Endodermal cell (in vitro differentiated cells): ENCODE measurements at regions not wholly inside any gene's neighbourhood (a gene's known extent, or its start where the extent isn't known, plus 50 kb on each side); places are given as distances from the start of the nearest gene placed in this dataset.

Source experiments
- DNase-seq: peaks from one replicate; pipeline ENCODE4 v3.0.0-alpha.2; 2017
- H3K27ac ChIP-seq: 2 replicates; pipeline ENCODE4 v1.5.1; 2013; ENCODE audit warnings: mild to moderate bottlenecking, low read depth, low read length, moderate library complexity
- H3K27me3 ChIP-seq: 2 replicates; pipeline ENCODE4 v1.6.1; 2013; ENCODE audit warnings: mild to moderate bottlenecking, low read length, moderate library complexity; ENCODE audit not compliant: insufficient read depth, control insufficient read depth, poor library complexity, severe bottlenecking
- H3K36me3 ChIP-seq: 2 replicates; pipeline ENCODE4 v1.7.0; 2013; ENCODE audit warnings: mild to moderate bottlenecking, low read length, moderate library complexity; ENCODE audit not compliant: control insufficient read depth, insufficient read depth
- H3K4me1 ChIP-seq: one replicate; pipeline ENCODE4 v1.7.0; 2013; ENCODE audit warnings: low read length; ENCODE audit not compliant: control insufficient read depth, insufficient read depth
- H3K4me3 ChIP-seq: 2 replicates; pipeline ENCODE4 v1.5.1; 2013; ENCODE audit warnings: mild to moderate bottlenecking, low read length, moderate library complexity
- H3K9ac ChIP-seq: 2 replicates; pipeline ENCODE4 v1.6.1; 2013; ENCODE audit warnings: mild to moderate bottlenecking, low read length, moderate library complexity; ENCODE audit not compliant: poor library complexity, severe bottlenecking; ENCODE audit errors: extremely low read depth
- H3K9me3 ChIP-seq: 2 replicates; pipeline ENCODE4 v1.6.1; 2013; ENCODE audit warnings: mild to moderate bottlenecking, low read length, moderate library complexity; ENCODE audit not compliant: control insufficient read depth
- H3K27ac Mint-ChIP-seq: 2 replicates; pipeline ENCODE4 v1.8.0; 2020; ENCODE audit warnings: mixed read lengths
- H3K27me3 Mint-ChIP-seq: 2 replicates; pipeline ENCODE4 v1.8.0; 2021; ENCODE audit warnings: mild to moderate bottlenecking, mixed read lengths; ENCODE audit not compliant: insufficient read depth
- H3K36me3 Mint-ChIP-seq: 2 replicates; pipeline ENCODE4 v1.8.0; 2020; ENCODE audit warnings: low read depth, mixed read lengths
- H3K4me1 Mint-ChIP-seq: 2 replicates; pipeline ENCODE4 v1.8.0; 2020; ENCODE audit warnings: mixed read lengths
- H3K4me3 Mint-ChIP-seq: 2 replicates; pipeline ENCODE4 v1.8.0; 2020; ENCODE audit warnings: mild to moderate bottlenecking, moderate library complexity, mixed read lengths
- H3K9me3 Mint-ChIP-seq: 2 replicates; pipeline ENCODE4 v1.8.0; 2020; ENCODE audit warnings: mild to moderate bottlenecking, mixed read lengths
- WGBS, 2 experiments: methylation state at CpG; one replicate each; pipeline versions ENCODE4 v1.1.5 to v1.1.7; 2013; ENCODE audit warnings: missing lambda C conversion rate in 2 of 2, mixed read lengths in 1 of 2; ENCODE audit not compliant: insufficient coverage in 1 of 2, insufficient read length in 1 of 2; 5-methylcytosine and 5-hydroxymethylcytosine counted together
- TF ChIP-seq, protein P1 (sequence below): fragments of 200-600 bp; sonication (generic); conservative IDR thresholded peaks from 2 replicates; pipeline ENCODE4 v1.5.0; 2021; ENCODE audit warnings: antibody characterized with exemption, mild to moderate bottlenecking

DNA sequence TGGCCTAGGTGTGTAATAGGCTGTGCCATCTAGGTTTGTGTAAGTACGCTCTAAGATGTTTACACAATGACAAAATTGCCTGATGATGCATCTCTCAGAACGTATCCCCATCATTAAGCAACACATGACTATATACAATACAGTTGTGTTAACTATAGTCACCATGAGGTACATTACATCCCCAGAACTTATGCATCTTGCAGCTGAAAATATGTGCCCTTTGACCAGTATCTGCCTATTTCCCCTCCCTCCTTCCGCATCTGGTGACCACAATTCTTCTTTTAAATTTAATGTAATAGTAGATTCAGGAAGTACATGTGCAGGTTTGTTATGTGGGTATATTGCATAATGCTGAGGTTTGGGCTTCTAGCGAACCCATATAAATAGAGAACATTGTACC, 239.8 kb upstream of the IL1RAPL1 start:
- no peak overlapping the region for H3K9ac ChIP-seq
- H3K4me3 ChIP-seq, result no peak overlapping the region
- no peaks in the 10 kb centered on the region for H3K27me3 ChIP-seq
- H3K9me3 ChIP-seq, result no peaks in the 10 kb centered on the region
- no peak overlapping the region for H3K27ac ChIP-seq
- Mint-ChIP-seq H3K27ac (no peak overlapping the region), H3K4me3 (no peak overlapping the region), H3K4me1 (no peaks in the 10 kb centered on the region), H3K27me3 (no peaks in the 10 kb centered on the region), H3K36me3 (no peaks in the 10 kb centered on the region), H3K9me3 (no peaks in the 10 kb centered on the region)
- no peaks in the 10 kb centered on the region for H3K36me3 ChIP-seq
- TF ChIP-seq, protein P1, sequence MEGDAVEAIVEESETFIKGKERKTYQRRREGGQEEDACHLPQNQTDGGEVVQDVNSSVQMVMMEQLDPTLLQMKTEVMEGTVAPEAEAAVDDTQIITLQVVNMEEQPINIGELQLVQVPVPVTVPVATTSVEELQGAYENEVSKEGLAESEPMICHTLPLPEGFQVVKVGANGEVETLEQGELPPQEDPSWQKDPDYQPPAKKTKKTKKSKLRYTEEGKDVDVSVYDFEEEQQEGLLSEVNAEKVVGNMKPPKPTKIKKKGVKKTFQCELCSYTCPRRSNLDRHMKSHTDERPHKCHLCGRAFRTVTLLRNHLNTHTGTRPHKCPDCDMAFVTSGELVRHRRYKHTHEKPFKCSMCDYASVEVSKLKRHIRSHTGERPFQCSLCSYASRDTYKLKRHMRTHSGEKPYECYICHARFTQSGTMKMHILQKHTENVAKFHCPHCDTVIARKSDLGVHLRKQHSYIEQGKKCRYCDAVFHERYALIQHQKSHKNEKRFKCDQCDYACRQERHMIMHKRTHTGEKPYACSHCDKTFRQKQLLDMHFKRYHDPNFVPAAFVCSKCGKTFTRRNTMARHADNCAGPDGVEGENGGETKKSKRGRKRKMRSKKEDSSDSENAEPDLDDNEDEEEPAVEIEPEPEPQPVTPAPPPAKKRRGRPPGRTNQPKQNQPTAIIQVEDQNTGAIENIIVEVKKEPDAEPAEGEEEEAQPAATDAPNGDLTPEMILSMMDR, result no peak
- WGBS, 2 experiments, result 100% methylated on average over 2 of the region's 4 CpGs; no CpG with 5 or more reads in 1 of the 2 experiments
- no peaks in the 10 kb centered on the region for H3K4me1 ChIP-seq
- no peak for DNase-seq

DNA sequence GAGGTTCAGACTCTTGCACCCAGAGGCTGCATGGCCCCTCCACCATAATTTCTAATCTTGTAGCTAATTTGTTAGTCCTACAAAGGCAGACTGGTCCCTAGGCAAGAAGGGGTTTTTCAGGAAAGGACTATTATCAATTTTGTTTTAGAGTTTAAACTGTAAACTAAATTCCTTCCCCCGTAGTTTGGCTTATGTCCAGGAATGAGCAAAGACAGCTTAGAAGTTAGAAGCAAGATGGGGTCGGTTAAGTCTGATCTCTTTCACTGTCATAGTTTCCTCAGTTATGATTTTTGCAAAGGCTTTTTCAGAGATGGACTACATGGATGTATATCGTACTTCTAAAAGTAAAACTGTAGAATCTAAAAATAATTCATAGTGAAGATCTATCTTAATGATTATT, 258.1 kb upstream of the IL1RAPL1 start:
- no peak overlapping the region for H3K4me3 Mint-ChIP-seq
- TF ChIP-seq, protein P1, result no peak
- peaks cover 25% of the 10 kb centered on the region for H3K9me3 Mint-ChIP-seq
- H3K4me3 ChIP-seq, result no peak overlapping the region
- no peak for DNase-seq
- H3K27ac ChIP-seq, result no peak overlapping the region
- no peaks in the 10 kb centered on the region for H3K27me3 Mint-ChIP-seq
- no peaks in the 10 kb centered on the region for H3K4me1 ChIP-seq
- H3K36me3 Mint-ChIP-seq, result peaks cover 17% of the 10 kb centered on the region
- peaks cover 16% of the 10 kb centered on the region for H3K9me3 ChIP-seq
- no peaks in the 10 kb centered on the region for H3K27me3 ChIP-seq
- H3K4me1 Mint-ChIP-seq, result peaks cover 18% of the 10 kb centered on the region
- WGBS, 2 experiments, result 88% methylated on average over 2 of the region's 3 CpGs; no CpG with 5 or more reads in 1 of the 2 experiments
- no peak overlapping the region for H3K27ac Mint-ChIP-seq
- no peak overlapping the region for H3K9ac ChIP-seq
- no peaks in the 10 kb centered on the region for H3K36me3 ChIP-seq

DNA sequence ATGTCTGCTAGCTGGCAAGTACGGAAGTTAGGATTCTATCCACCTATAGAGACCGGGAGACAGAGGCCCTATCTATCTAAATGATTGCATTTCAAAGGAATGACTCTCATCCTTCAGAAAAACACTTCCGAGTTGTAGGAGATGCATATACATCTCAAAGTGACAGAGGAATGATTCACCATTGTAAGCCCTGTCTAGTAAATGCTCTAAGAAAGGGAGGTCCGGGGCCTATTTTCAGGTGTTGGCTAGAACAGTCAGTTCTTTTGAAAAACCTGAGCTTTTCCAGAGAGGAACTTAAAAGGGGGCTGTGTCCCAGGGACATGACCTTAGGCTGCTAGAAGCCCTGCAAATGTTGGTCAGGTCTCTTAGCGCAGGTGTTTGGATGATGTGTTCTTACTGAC, 262.9 kb upstream of the IL1RAPL1 start:
- peaks cover 17% of the 10 kb centered on the region for H3K36me3 Mint-ChIP-seq

More for the DNA sequence above, 262.9 kb upstream of the IL1RAPL1 start:
- no peak overlapping the region for H3K27ac ChIP-seq
- Mint-ChIP-seq H3K27me3 (peaks cover 2% of the 10 kb centered on the region), H3K4me1 (peaks cover 43% of the 10 kb centered on the region), H3K9me3 (peaks cover 41% of the 10 kb centered on the region), H3K27ac (no peak overlapping the region), H3K4me3 (no peak overlapping the region)
- H3K4me1 ChIP-seq, result no peaks in the 10 kb centered on the region
- H3K9ac ChIP-seq, result no peak overlapping the region
- no peaks in the 10 kb centered on the region for H3K36me3 ChIP-seq
- H3K4me3 ChIP-seq, result no peak overlapping the region
- H3K27me3 ChIP-seq, result no peaks in the 10 kb centered on the region
- TF ChIP-seq, protein P1, result no peak
- peaks cover 16% of the 10 kb centered on the region for H3K9me3 ChIP-seq
- no peak for DNase-seq
- 68% methylated on average over 5 of the region's 5 CpGs; no CpG with 5 or more reads in 1 of the 2 experiments for WGBS, 2 experiments
